Ishikawa (cell line): ENCODE measurements at regions not wholly inside any gene's neighbourhood (a gene's known extent, or its start where the extent isn't known, plus 50 kb on each side); places are given as distances from the start of the nearest gene placed in this dataset.

ENCODE experiments used
- CREB1 ChIP-seq: IDR thresholded peaks from 2 replicates; pipeline ENCODE4 v1.6.1; 2012; ENCODE audit warnings: low read depth
- EP300 ChIP-seq: IDR thresholded peaks from 2 replicates; pipeline ENCODE4 v1.6.1; 2012; ENCODE audit warnings: borderline replicate concordance
- YY1 ChIP-seq: IDR thresholded peaks from 2 replicates; pipeline ENCODE4 v1.6.1; 2012; ENCODE audit warnings: low read depth

DNA sequence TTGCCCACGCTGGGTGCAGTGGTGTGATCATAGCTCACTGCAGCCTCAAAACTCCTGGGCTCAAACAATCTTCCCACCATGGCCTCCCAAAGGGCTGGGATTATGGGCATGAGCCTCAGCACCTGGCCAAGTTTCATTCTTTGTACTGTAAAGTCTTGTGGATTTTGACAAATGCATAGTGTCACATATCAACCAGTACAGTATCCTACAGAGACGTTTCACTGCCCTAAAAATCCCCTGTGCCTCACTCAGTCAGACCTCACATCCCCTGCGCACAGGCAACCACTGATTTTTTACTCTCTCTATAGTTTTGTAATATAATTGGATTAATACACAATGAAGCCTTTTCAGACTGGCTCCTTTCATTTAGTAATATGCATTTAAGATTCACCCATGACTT lies 130.7 kb upstream of the UBE2E1 start:
- TF ChIP-seq CREB1 = no peak
- TF ChIP-seq YY1 = no peak
- TF ChIP-seq EP300 = no peak
